GM21619 (cell line): ENCODE measurements at regions not wholly inside any gene's neighbourhood (a gene's known extent, or its start where the extent isn't known, plus 50 kb on each side); places are given as distances from the start of the nearest gene placed in this dataset.

Experiments used
- ATAC-seq: cut with Tn5 transposase; IDR thresholded peaks from one replicate; pipeline ENCODE4 v1.9.1; 2021; ENCODE audit not compliant: unreplicated experiment

- no peak for ATAC-seq
Measured at GRCh38 chr9:129390541-129390940, 212.5 kb upstream of the IER5L start.

GRCh38 chr9:129387822-129388221 lies 209.8 kb upstream of the IER5L start:
- no peak for ATAC-seq

- no peak for ATAC-seq
Measured at GRCh38 chr9:129386812-129387177, 208.7 kb upstream of the IER5L start.

GRCh38 chr9:129385211-129385934 lies 207.3 kb upstream of the IER5L start:
- no peak for ATAC-seq

- ATAC-seq, result no peak
Measured at GRCh38 chr9:129384491-129385210, 206.6 kb upstream of the IER5L start.

GRCh38 chr9:129383561-129384490 lies 205.8 kb upstream of the IER5L start:
- ATAC-seq, result peak; percentile 68

- peak; percentile 16 for ATAC-seq
Measured at GRCh38 chr9:129383019-129383560, 205.0 kb upstream of the IER5L start.

GRCh38 chr9:129382281-129383018 lies 204.4 kb upstream of the IER5L start:
- no peak for ATAC-seq

- ATAC-seq, result no peak
Measured at GRCh38 chr9:129381481-129381957, 203.5 kb upstream of the IER5L start.

GRCh38 chr9:129380961-129381401 lies 202.9 kb upstream of the IER5L start:
- ATAC-seq, result no peak

- no peak for ATAC-seq
Measured at GRCh38 chr9:129379886-129380285, 201.8 kb upstream of the IER5L start.

GRCh38 chr9:129379181-129379836 lies 201.2 kb upstream of the IER5L start:
- ATAC-seq, result no peak

GRCh38 chr9:129377931-129378661 lies 200.0 kb upstream of the IER5L start:
- ATAC-seq, result no peak

GRCh38 chr9:129377181-129377580 lies 199.1 kb upstream of the IER5L start:
- ATAC-seq, result no peak

- no peak for ATAC-seq
Measured at GRCh38 chr9:129375845-129376244, 197.8 kb upstream of the IER5L start.

GRCh38 chr9:129374651-129375050 lies 196.6 kb upstream of the IER5L start:
- no peak for ATAC-seq

GRCh38 chr9:129374231-129374630 lies 196.2 kb upstream of the IER5L start:
- ATAC-seq, result no peak

- ATAC-seq, result no peak
Measured at GRCh38 chr9:129373361-129373760, 195.3 kb upstream of the IER5L start.

- no peak for ATAC-seq
Measured at GRCh38 chr9:129370770-129371169, 192.7 kb upstream of the IER5L start.
